DMS79 (cell line): ENCODE measurements at regions not wholly inside any gene's neighbourhood (a gene's known extent, or its start where the extent isn't known, plus 50 kb on each side); places are given as distances from the start of the nearest gene placed in this dataset.
"Not testable (repeated sequence)": the region's sequence is repeated elsewhere in the genome, so short reads cannot be mapped to it uniquely, and the experiment has no call there.

Experiments used
- DNase-seq: peaks from one replicate; lab custom pipeline; 2025; lab: John Stamatoyannopoulos, UW

- no peak for DNase-seq
Measured at GRCh38 chr10:34908481-34908880, 93.4 kb upstream of the PARD3 start.

- no peak for DNase-seq
Measured at GRCh38 chr10:34907743-34908430, 92.8 kb upstream of the PARD3 start.

GRCh38 chr10:34906067-34906965, 91.2 kb upstream of the PARD3 start:
- DNase-seq = no peak

- DNase-seq = no peak
Measured at GRCh38 chr10:34905200-34905927, 90.3 kb upstream of the PARD3 start.

GRCh38 chr10:34904191-34904590, 89.1 kb upstream of the PARD3 start:
- no peak for DNase-seq

GRCh38 chr10:34899161-34899560, 84.1 kb upstream of the PARD3 start:
- DNase-seq = no peak

- DNase-seq = no peak
Measured at GRCh38 chr10:34895977-34896376, 80.9 kb upstream of the PARD3 start.

GRCh38 chr10:34895046-34895445, 80.0 kb upstream of the PARD3 start:
- not testable (repeated sequence) for DNase-seq

- not testable (repeated sequence) for DNase-seq
Measured at GRCh38 chr10:34892521-34892920, 77.4 kb upstream of the PARD3 start.

GRCh38 chr10:34890939-34891338, 75.8 kb upstream of the PARD3 start:
- DNase-seq = no peak

GRCh38 chr10:34889004-34889869, 74.1 kb upstream of the PARD3 start:
- DNase-seq = no peak

GRCh38 chr10:34886906-34887642, 72.0 kb upstream of the PARD3 start:
- no peak for DNase-seq

- no peak for DNase-seq
Measured at GRCh38 chr10:34885898-34886297, 70.8 kb upstream of the PARD3 start.

GRCh38 chr10:34885011-34885410, 69.9 kb upstream of the PARD3 start:
- no peak for DNase-seq

- DNase-seq = no peak
Measured at GRCh38 chr10:34884272-34884952, 69.3 kb upstream of the PARD3 start.

GRCh38 chr10:34880817-34881216, 65.7 kb upstream of the PARD3 start:
- DNase-seq = no peak

GRCh38 chr10:34878651-34879050, 63.6 kb upstream of the PARD3 start:
- not testable (repeated sequence) for DNase-seq

- DNase-seq = no peak
Measured at GRCh38 chr10:34875061-34875460, 60.0 kb upstream of the PARD3 start.

- DNase-seq = no peak
Measured at GRCh38 chr10:34872820-34873219, 57.7 kb upstream of the PARD3 start.

GRCh38 chr10:34869135-34869836, 54.2 kb upstream of the PARD3 start:
- DNase-seq = no peak
